ENCODE measurements at regions not wholly inside any gene's neighbourhood (a gene's known extent, or its start where the extent isn't known, plus 50 kb on each side); places are given as distances from the start of the nearest gene placed in this dataset.

DNA sequence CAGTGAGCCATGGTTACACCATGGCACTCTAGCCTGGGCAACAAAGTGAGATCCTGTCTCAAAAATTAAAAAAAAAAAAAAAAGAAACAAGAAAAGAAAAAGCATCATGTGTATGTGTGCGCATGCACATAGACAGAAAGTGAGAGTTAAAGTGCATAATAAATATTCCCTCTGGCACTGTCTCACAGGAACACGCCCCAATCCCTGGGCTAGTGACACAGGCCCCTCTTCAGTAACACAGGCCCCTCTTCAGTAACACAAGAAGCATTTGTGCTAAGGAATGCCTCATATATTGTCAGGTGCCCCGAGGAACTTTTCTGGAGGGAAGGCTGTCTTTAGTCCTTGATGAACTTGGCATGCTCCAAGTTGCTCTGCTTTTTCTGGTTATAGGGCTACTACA, 57.5 kb downstream of the RPL27A start:
- H3K9me3 ChIP-seq (ENCODE audit: control insufficient read depth in 1 of 2, low read length in 2 of 2): no peaks in the 10 kb centered on the region
- peaks cover 0 to 12% of the 10 kb centered on the region in 2 donors for H3K36me3 ChIP-seq (ENCODE audit: control insufficient read depth in 1 of 2, insufficient read depth in 2 of 2, low read length in 2 of 2)
- no peaks in the 10 kb centered on the region for H3K4me1 ChIP-seq (ENCODE audit: control insufficient read depth in 1 of 2, insufficient read depth in 2 of 2, low read length in 2 of 2)
- H3K4me3 ChIP-seq (ENCODE audit: low read depth in 1 of 2, low read length in 2 of 2): no peak overlapping the region
- no peaks in the 10 kb centered on the region for H3K27me3 ChIP-seq (ENCODE audit: control insufficient read depth in 1 of 2, insufficient read depth in 2 of 2, low read length in 2 of 2)
- H3K9ac ChIP-seq (ENCODE audit: low read depth in 1 of 2, low read length in 2 of 2): no peak overlapping the region
- H3K27ac ChIP-seq (ENCODE audit: low read depth, low read length): no peak overlapping the region

- no peaks in the 10 kb centered on the region for H3K36me3 ChIP-seq (ENCODE audit: control insufficient read depth in 1 of 2, insufficient read depth in 2 of 2, low read length in 2 of 2)
- H3K4me1 ChIP-seq (ENCODE audit: control insufficient read depth in 1 of 2, insufficient read depth in 2 of 2, low read length in 2 of 2): peaks cover 33 to 35% of the 10 kb centered on the region in 2 donors
- H3K4me3 ChIP-seq (ENCODE audit: low read depth in 1 of 2, low read length in 2 of 2): no peak overlapping the region
- H3K27me3 ChIP-seq (ENCODE audit: control insufficient read depth in 1 of 2, insufficient read depth in 2 of 2, low read length in 2 of 2): no peaks in the 10 kb centered on the region
- H3K9ac ChIP-seq (ENCODE audit: low read depth in 1 of 2, low read length in 2 of 2): no peak overlapping the region
- no peaks in the 10 kb centered on the region for H3K9me3 ChIP-seq (ENCODE audit: control insufficient read depth in 1 of 2, low read length in 2 of 2)
- no peak overlapping the region for H3K27ac ChIP-seq (ENCODE audit: low read depth, low read length)
These were observed 61.8 kb downstream of the RPL27A start for GRCh38 chr11:8744423-8744822.

DNA sequence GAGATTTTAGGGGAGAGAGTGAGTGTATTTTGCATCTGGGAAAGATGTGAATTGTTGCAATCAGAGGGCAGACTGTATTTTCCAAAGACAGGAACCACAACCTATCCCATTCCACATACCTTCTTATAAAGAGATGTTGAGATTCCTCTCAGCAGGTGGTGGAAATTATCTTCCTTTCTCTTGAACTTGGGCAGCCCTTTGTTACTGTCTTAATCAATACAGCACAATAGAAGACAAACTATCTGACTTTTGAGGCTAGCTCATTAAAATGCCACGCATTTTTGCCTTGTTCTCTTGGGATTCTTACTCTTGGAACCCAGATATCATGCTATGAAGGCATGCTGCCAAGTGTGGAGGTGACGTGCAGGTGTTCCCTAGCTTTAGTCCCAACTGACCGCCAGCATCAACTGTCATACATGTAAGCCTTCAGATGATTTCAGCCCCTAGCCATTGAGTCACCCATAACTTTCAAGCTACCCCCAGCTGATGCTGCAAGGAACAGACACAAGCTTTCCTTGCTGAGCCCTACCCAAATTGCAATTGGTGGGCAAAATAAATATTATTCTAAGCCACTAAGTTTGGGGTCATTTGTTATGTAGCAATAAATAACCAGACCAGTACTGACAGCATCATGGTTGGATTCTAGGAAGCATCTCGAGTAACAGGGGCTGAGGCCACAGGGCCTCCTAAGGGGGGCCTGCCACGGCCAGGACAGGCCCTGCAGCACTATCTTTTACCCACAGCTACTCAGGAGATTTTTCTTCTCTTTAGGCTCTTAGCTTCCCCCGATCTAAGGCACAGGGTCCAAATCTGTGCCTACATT, 63.0 kb downstream of the RPL27A start:
- Histone ChIP-seq H3K4me3 (ENCODE audit: low read depth in 1 of 2, low read length in 2 of 2) (no peak overlapping the region), H3K4me1 (ENCODE audit: control insufficient read depth in 1 of 2, insufficient read depth in 2 of 2, low read length in 2 of 2) (peaks cover 39 to 41% of the 10 kb centered on the region in 2 donors), H3K27ac (ENCODE audit: low read depth, low read length) (no peak overlapping the region), H3K36me3 (ENCODE audit: control insufficient read depth in 1 of 2, insufficient read depth in 2 of 2, low read length in 2 of 2) (no peaks in the 10 kb centered on the region), H3K27me3 (ENCODE audit: control insufficient read depth in 1 of 2, insufficient read depth in 2 of 2, low read length in 2 of 2) (no peaks in the 10 kb centered on the region), H3K9me3 (ENCODE audit: control insufficient read depth in 1 of 2, low read length in 2 of 2) (no peaks in the 10 kb centered on the region), H3K9ac (ENCODE audit: low read depth in 1 of 2, low read length in 2 of 2) (no peak overlapping the region)

- Histone ChIP-seq H3K27ac (ENCODE audit: low read depth, low read length) (no peak overlapping the region), H3K27me3 (ENCODE audit: control insufficient read depth in 1 of 2, insufficient read depth in 2 of 2, low read length in 2 of 2) (no peaks in the 10 kb centered on the region), H3K36me3 (ENCODE audit: control insufficient read depth in 1 of 2, insufficient read depth in 2 of 2, low read length in 2 of 2) (no peaks in the 10 kb centered on the region), H3K4me1 (ENCODE audit: control insufficient read depth in 1 of 2, insufficient read depth in 2 of 2, low read length in 2 of 2) (peaks cover 39 to 41% of the 10 kb centered on the region in 2 donors), H3K9ac (ENCODE audit: low read depth in 1 of 2, low read length in 2 of 2) (no peak overlapping the region), H3K4me3 (ENCODE audit: low read depth in 1 of 2, low read length in 2 of 2) (no peak overlapping the region), H3K9me3 (ENCODE audit: control insufficient read depth in 1 of 2, low read length in 2 of 2) (no peaks in the 10 kb centered on the region)
These were observed 63.9 kb downstream of the RPL27A start for GRCh38 chr11:8746331-8746974.

DNA sequence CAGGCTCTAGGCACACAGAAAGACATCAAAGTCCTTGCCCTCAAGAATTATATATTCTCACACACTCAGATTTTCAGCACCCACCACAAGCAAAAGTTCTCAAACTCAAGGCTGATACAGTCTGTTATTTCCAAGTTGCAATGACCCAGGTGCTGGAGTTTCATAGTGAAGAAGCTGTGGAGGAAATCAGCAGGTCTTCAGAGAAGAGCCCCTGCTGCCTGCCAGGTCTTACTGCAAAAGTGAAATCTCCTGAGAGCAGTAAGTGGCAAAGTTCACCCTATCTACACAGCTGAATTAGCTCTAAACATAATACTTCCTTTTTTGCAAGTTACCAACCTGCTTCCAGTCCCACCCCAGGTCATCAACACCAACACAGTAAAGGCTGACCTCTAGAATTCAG, 64.6 kb downstream of the RPL27A start:
- no peaks in the 10 kb centered on the region for H3K36me3 ChIP-seq (ENCODE audit: control insufficient read depth in 1 of 2, insufficient read depth in 2 of 2, low read length in 2 of 2)

DNA sequence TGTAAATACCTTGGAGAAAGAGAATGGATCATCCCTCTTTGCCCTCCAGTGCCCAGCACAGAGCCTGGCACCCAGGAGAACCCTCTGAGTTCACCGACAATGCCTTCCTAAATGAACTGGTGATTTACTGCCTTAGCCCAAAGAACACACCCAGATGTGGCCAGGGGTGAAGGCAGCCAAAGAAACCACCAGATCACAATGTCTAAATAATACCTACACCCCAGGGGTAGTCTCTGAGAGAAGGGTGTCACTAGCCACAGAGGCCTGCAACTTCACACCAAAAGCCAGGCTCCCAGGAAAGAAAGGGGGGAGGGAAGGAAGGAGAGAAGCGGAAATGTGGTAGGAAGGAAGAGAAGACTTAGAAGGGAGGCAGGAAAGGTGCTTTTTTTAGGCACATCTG, 65.7 kb downstream of the RPL27A start:
- Histone ChIP-seq H3K9me3 (ENCODE audit: control insufficient read depth in 1 of 2, low read length in 2 of 2) (no peaks in the 10 kb centered on the region), H3K27ac (ENCODE audit: low read depth, low read length) (peak overlapping the region; percentile 40), H3K27me3 (ENCODE audit: control insufficient read depth in 1 of 2, insufficient read depth in 2 of 2, low read length in 2 of 2) (no peaks in the 10 kb centered on the region), H3K4me1 (ENCODE audit: control insufficient read depth in 1 of 2, insufficient read depth in 2 of 2, low read length in 2 of 2) (peaks cover 39 to 41% of the 10 kb centered on the region in 2 donors), H3K36me3 (ENCODE audit: control insufficient read depth in 1 of 2, insufficient read depth in 2 of 2, low read length in 2 of 2) (no peaks in the 10 kb centered on the region), H3K9ac (ENCODE audit: low read depth in 1 of 2, low read length in 2 of 2) (peak overlapping the region in 1 of 2 donors; percentile 11), H3K4me3 (ENCODE audit: low read depth in 1 of 2, low read length in 2 of 2) (no peak overlapping the region)

More for the DNA sequence above, 64.6 kb downstream of the RPL27A start:
- Histone ChIP-seq H3K4me1 (ENCODE audit: control insufficient read depth in 1 of 2, insufficient read depth in 2 of 2, low read length in 2 of 2) (peaks cover 39 to 41% of the 10 kb centered on the region in 2 donors), H3K9me3 (ENCODE audit: control insufficient read depth in 1 of 2, low read length in 2 of 2) (no peaks in the 10 kb centered on the region), H3K9ac (ENCODE audit: low read depth in 1 of 2, low read length in 2 of 2) (no peak overlapping the region), H3K27ac (ENCODE audit: low read depth, low read length) (no peak overlapping the region), H3K4me3 (ENCODE audit: low read depth in 1 of 2, low read length in 2 of 2) (no peak overlapping the region), H3K27me3 (ENCODE audit: control insufficient read depth in 1 of 2, insufficient read depth in 2 of 2, low read length in 2 of 2) (no peaks in the 10 kb centered on the region)

- peak overlapping the region; percentile 3 for H3K27ac ChIP-seq (ENCODE audit: low read depth, low read length)
- H3K27me3 ChIP-seq (ENCODE audit: control insufficient read depth in 1 of 2, insufficient read depth in 2 of 2, low read length in 2 of 2): no peaks in the 10 kb centered on the region
- H3K36me3 ChIP-seq (ENCODE audit: control insufficient read depth in 1 of 2, insufficient read depth in 2 of 2, low read length in 2 of 2): no peaks in the 10 kb centered on the region
- H3K4me3 ChIP-seq (ENCODE audit: low read depth in 1 of 2, low read length in 2 of 2): no peak overlapping the region
- no peak overlapping the region for H3K9ac ChIP-seq (ENCODE audit: low read depth in 1 of 2, low read length in 2 of 2)
- peaks cover 39 to 41% of the 10 kb centered on the region in 2 donors for H3K4me1 ChIP-seq (ENCODE audit: control insufficient read depth in 1 of 2, insufficient read depth in 2 of 2, low read length in 2 of 2)
- H3K9me3 ChIP-seq (ENCODE audit: control insufficient read depth in 1 of 2, low read length in 2 of 2): no peaks in the 10 kb centered on the region
These were observed 66.6 kb downstream of the RPL27A start for GRCh38 chr11:8749202-8749601.

GRCh38 chr11:8754241-8754640, 71.6 kb downstream of the RPL27A start:
- no peak overlapping the region for H3K4me3 ChIP-seq (ENCODE audit: low read depth in 1 of 2, low read length in 2 of 2)
- no peak overlapping the region for H3K27ac ChIP-seq (ENCODE audit: low read depth, low read length)
- H3K9ac ChIP-seq (ENCODE audit: low read depth in 1 of 2, low read length in 2 of 2): no peak overlapping the region
- H3K36me3 ChIP-seq (ENCODE audit: control insufficient read depth in 1 of 2, insufficient read depth in 2 of 2, low read length in 2 of 2): peaks cover 0 to 3% of the 10 kb centered on the region in 2 donors
- no peaks in the 10 kb centered on the region for H3K9me3 ChIP-seq (ENCODE audit: control insufficient read depth in 1 of 2, low read length in 2 of 2)
- H3K27me3 ChIP-seq (ENCODE audit: control insufficient read depth in 1 of 2, insufficient read depth in 2 of 2, low read length in 2 of 2): no peaks in the 10 kb centered on the region
- H3K4me1 ChIP-seq (ENCODE audit: control insufficient read depth in 1 of 2, insufficient read depth in 2 of 2, low read length in 2 of 2): peaks cover 33 to 41% of the 10 kb centered on the region in 2 donors

- peaks cover 35 to 55% of the 10 kb centered on the region in 2 donors for H3K4me1 ChIP-seq (ENCODE audit: control insufficient read depth in 1 of 2, insufficient read depth in 2 of 2, low read length in 2 of 2)
- H3K27me3 ChIP-seq (ENCODE audit: control insufficient read depth in 1 of 2, insufficient read depth in 2 of 2, low read length in 2 of 2): no peaks in the 10 kb centered on the region
- H3K4me3 ChIP-seq (ENCODE audit: low read depth in 1 of 2, low read length in 2 of 2): no peak overlapping the region
- H3K9me3 ChIP-seq (ENCODE audit: control insufficient read depth in 1 of 2, low read length in 2 of 2): no peaks in the 10 kb centered on the region
- no peak overlapping the region for H3K9ac ChIP-seq (ENCODE audit: low read depth in 1 of 2, low read length in 2 of 2)
- no peak overlapping the region for H3K27ac ChIP-seq (ENCODE audit: low read depth, low read length)
- H3K36me3 ChIP-seq (ENCODE audit: control insufficient read depth in 1 of 2, insufficient read depth in 2 of 2, low read length in 2 of 2): peaks cover 0 to 3% of the 10 kb centered on the region in 2 donors
These were observed 73.6 kb downstream of the RPL27A start for GRCh38 chr11:8756201-8756600.

GRCh38 chr11:8757047-8757446, 74.5 kb downstream of the RPL27A start:
- peaks cover 0 to 3% of the 10 kb centered on the region in 2 donors for H3K36me3 ChIP-seq (ENCODE audit: control insufficient read depth in 1 of 2, insufficient read depth in 2 of 2, low read length in 2 of 2)
- H3K4me3 ChIP-seq (ENCODE audit: low read depth in 1 of 2, low read length in 2 of 2): no peak overlapping the region
- H3K9ac ChIP-seq (ENCODE audit: low read depth in 1 of 2, low read length in 2 of 2): peak overlapping the region in 1 of 2 donors; percentile 22
- no peaks in the 10 kb centered on the region for H3K27me3 ChIP-seq (ENCODE audit: control insufficient read depth in 1 of 2, insufficient read depth in 2 of 2, low read length in 2 of 2)
- no peaks in the 10 kb centered on the region for H3K9me3 ChIP-seq (ENCODE audit: control insufficient read depth in 1 of 2, low read length in 2 of 2)
- H3K27ac ChIP-seq (ENCODE audit: low read depth, low read length): peak overlapping the region; percentile 6
- H3K4me1 ChIP-seq (ENCODE audit: control insufficient read depth in 1 of 2, insufficient read depth in 2 of 2, low read length in 2 of 2): peaks cover 38 to 57% of the 10 kb centered on the region in 2 donors

Measured in duodenal mucosa (tissue), 2 donors.